Astrocyte (in vitro differentiated cells and primary cell): ENCODE measurements at regions not wholly inside any gene's neighbourhood (a gene's known extent, or its start where the extent isn't known, plus 50 kb on each side); places are given as distances from the start of the nearest gene placed in this dataset.
"Not testable (repeated sequence)": the region's sequence is repeated elsewhere in the genome, so short reads cannot be mapped to it uniquely, and the experiment has no call there.

Experiments
- DNase-seq: peaks from one replicate; pipeline ENCODE4 v3.0.0-alpha.2; 2010; ENCODE audit warnings: low read depth
- FAIRE-seq: peaks from 2 replicates; lab custom pipeline; 2011; peaks lifted over from hg19 to GRCh38; lab: Jason Lieb, UNC
- H2AFZ ChIP-seq: 2 replicates; pipeline ENCODE4 v1.6.0; 2012; ENCODE audit warnings: low read depth, low read length, inconsistent platforms
- H3K27ac ChIP-seq: 2 replicates; pipeline ENCODE4 v1.5.1; 2011; ENCODE audit warnings: low read depth, low read length, inconsistent platforms
- H3K27me3 ChIP-seq: 2 replicates; pipeline ENCODE4 v1.6.0; 2011; ENCODE audit warnings: low read length, inconsistent platforms; ENCODE audit not compliant: insufficient read depth
- H3K36me3 ChIP-seq: 2 replicates; pipeline ENCODE4 v1.5.1; 2011; ENCODE audit warnings: low read length, inconsistent platforms; ENCODE audit not compliant: insufficient read depth
- H3K4me1 ChIP-seq: 2 replicates; pipeline ENCODE4 v1.5.1; 2011; ENCODE audit warnings: low read length, inconsistent platforms; ENCODE audit not compliant: insufficient read depth
- H3K4me2 ChIP-seq: 2 replicates; pipeline ENCODE4 v1.6.0; 2012; ENCODE audit warnings: low read length, inconsistent platforms
- H3K4me3 ChIP-seq: 2 replicates; pipeline ENCODE4 v1.5.1; 2011; ENCODE audit warnings: low read depth, mild to moderate bottlenecking, low read length, inconsistent platforms; ENCODE audit not compliant: insufficient read depth
- H3K79me2 ChIP-seq: 2 replicates; pipeline ENCODE4 v1.6.0; 2012; ENCODE audit warnings: mild to moderate bottlenecking, low read length, inconsistent platforms; ENCODE audit not compliant: insufficient read depth
- H3K9ac ChIP-seq: 2 replicates; pipeline ENCODE4 v1.6.0; 2012; ENCODE audit warnings: mild to moderate bottlenecking, low read length, inconsistent platforms
- H3K9me3 ChIP-seq: 2 replicates; pipeline ENCODE4 v1.5.1; 2012; ENCODE audit warnings: low read depth, mild to moderate bottlenecking, low read length, inconsistent platforms; ENCODE audit not compliant: insufficient read depth
- H4K20me1 ChIP-seq: 2 replicates; pipeline ENCODE4 v1.6.0; 2012; ENCODE audit warnings: low read length, inconsistent platforms; ENCODE audit not compliant: insufficient read depth
- H3K27ac Mint-ChIP-seq: one replicate; pipeline ENCODE4 v1.8.0; 2021; ENCODE audit warnings: mild to moderate bottlenecking, mixed read lengths; ENCODE audit not compliant: unreplicated experiment
- H3K27me3 Mint-ChIP-seq: one replicate; pipeline ENCODE4 v1.8.0; 2021; ENCODE audit warnings: low read depth, mixed read lengths; ENCODE audit not compliant: unreplicated experiment
- H3K36me3 Mint-ChIP-seq: one replicate; pipeline ENCODE4 v1.8.0; 2021; ENCODE audit warnings: low read depth, mixed read lengths; ENCODE audit not compliant: unreplicated experiment
- H3K4me1 Mint-ChIP-seq: one replicate; pipeline ENCODE4 v1.8.0; 2021; ENCODE audit warnings: low read depth, mixed read lengths; ENCODE audit not compliant: unreplicated experiment
- H3K4me3 Mint-ChIP-seq: one replicate; pipeline ENCODE4 v1.8.0; 2021; ENCODE audit warnings: mild to moderate bottlenecking, moderate library complexity, mixed read lengths; ENCODE audit not compliant: unreplicated experiment
- H3K9me3 Mint-ChIP-seq: one replicate; pipeline ENCODE4 v1.8.0; 2021; ENCODE audit warnings: mild to moderate bottlenecking, mixed read lengths; ENCODE audit not compliant: unreplicated experiment
- CTCF ChIP-seq: IDR thresholded peaks from 2 replicates; pipeline ENCODE4 v1.5.1; 2011; ENCODE audit warnings: low read depth, mild to moderate bottlenecking, inconsistent platforms, low read length, moderate library complexity; ENCODE audit not compliant: insufficient read depth
- EZH2 ChIP-seq: IDR thresholded peaks from 2 replicates; pipeline ENCODE4 v1.6.1; 2012; ENCODE audit warnings: mild to moderate bottlenecking, low read length, inconsistent platforms; ENCODE audit not compliant: insufficient read depth

GRCh38 chr10:11663763-11664555, 52.5 kb upstream of the USP6NL start:
- no peak overlapping the region for H3K4me3 ChIP-seq
- Mint-ChIP-seq H3K27ac (no peak overlapping the region), H3K36me3 (no peaks in the 10 kb centered on the region), H3K27me3 (peaks cover 9% of the 10 kb centered on the region), H3K9me3 (peaks cover 7% of the 10 kb centered on the region), H3K4me1 (no peaks in the 10 kb centered on the region), H3K4me3 (no peak overlapping the region)
- no peaks in the 10 kb centered on the region for H3K9me3 ChIP-seq
- no peak overlapping the region for H2AFZ ChIP-seq
- H4K20me1 ChIP-seq, result no peaks in the 10 kb centered on the region
- H3K4me2 ChIP-seq, result no peak overlapping the region
- no peaks in the 10 kb centered on the region for H3K36me3 ChIP-seq
- no peak overlapping the region for H3K27ac ChIP-seq
- H3K79me2 ChIP-seq, result no peaks in the 10 kb centered on the region
- no peak for TF ChIP-seq EZH2
- H3K9ac ChIP-seq, result no peak overlapping the region
- H3K27me3 ChIP-seq, result peaks cover 4% of the 10 kb centered on the region
- DNase-seq, result no peak
- H3K4me1 ChIP-seq, result no peaks in the 10 kb centered on the region
- no peak for FAIRE-seq

- H3K4me2 ChIP-seq, H2AFZ ChIP-seq, H3K9me3 ChIP-seq, FAIRE-seq, H3K4me3 ChIP-seq, H3K4me1 ChIP-seq, H3K27me3 ChIP-seq, H3K4me3 Mint-ChIP-seq, H3K36me3 Mint-ChIP-seq, H3K27ac ChIP-seq, H3K4me1 Mint-ChIP-seq, H3K79me2 ChIP-seq, H3K36me3 ChIP-seq, H3K9ac ChIP-seq, H3K9me3 Mint-ChIP-seq, DNase-seq, H3K27me3 Mint-ChIP-seq, H4K20me1 ChIP-seq, H3K27ac Mint-ChIP-seq: not testable (repeated sequence)
Observed at GRCh38 chr10:11663126-11663515, 51.7 kb upstream of the USP6NL start.

DNA sequence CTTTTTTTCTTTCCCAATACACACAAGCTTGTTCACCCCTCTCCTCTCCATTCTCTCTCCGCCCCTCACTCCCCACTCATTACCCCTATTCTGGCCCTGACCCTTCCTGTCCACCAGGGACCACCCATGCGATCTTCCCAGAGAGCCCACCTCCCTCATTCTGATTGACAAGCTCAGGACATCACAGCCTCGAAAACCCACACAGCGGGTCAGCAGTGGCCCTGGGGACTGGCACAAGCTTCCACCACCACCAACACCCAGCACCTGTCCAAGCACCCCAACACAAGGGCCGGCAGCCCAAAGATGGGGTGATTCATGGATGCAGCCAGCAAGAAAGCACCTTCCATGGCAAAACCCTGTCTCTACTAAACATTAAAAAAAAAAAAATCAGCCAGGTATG, 50.0 kb upstream of the USP6NL start:
- no peaks in the 10 kb centered on the region for H3K36me3 ChIP-seq
- no peaks in the 10 kb centered on the region for H3K4me1 ChIP-seq
- no peaks in the 10 kb centered on the region for H4K20me1 ChIP-seq
- H3K9me3 ChIP-seq, result no peaks in the 10 kb centered on the region
- H3K27me3 ChIP-seq, result peaks cover 4% of the 10 kb centered on the region
- TF ChIP-seq CTCF, result no peak
- no peak for TF ChIP-seq EZH2
- H3K9ac ChIP-seq, result no peak overlapping the region
- H2AFZ ChIP-seq, result no peak overlapping the region
- Mint-ChIP-seq H3K4me3 (no peak overlapping the region), H3K27me3 (peaks cover 9% of the 10 kb centered on the region), H3K36me3 (no peaks in the 10 kb centered on the region), H3K9me3 (peaks cover 7% of the 10 kb centered on the region), H3K4me1 (no peaks in the 10 kb centered on the region), H3K27ac (no peak overlapping the region)
- H3K4me3 ChIP-seq, result no peak overlapping the region
- H3K4me2 ChIP-seq, result no peak overlapping the region
- no peaks in the 10 kb centered on the region for H3K79me2 ChIP-seq
- no peak for DNase-seq
- no peak overlapping the region for H3K27ac ChIP-seq
- FAIRE-seq, result no peak
